A673 (cell line): ENCODE measurements at regions not wholly inside any gene's neighbourhood (a gene's known extent, or its start where the extent isn't known, plus 50 kb on each side); places are given as distances from the start of the nearest gene placed in this dataset.

Source experiments
- CTCF ChIP-seq: fragments of 300-800, 200-600 bp; sonication (generic); conservative IDR thresholded peaks from 2 replicates; pipeline ENCODE4 v1.5.1; 2017; ENCODE audit warnings: low read depth, mild to moderate bottlenecking, antibody characterized with exemption, low read length, moderate library complexity, mixed read lengths
- EZH2 ChIP-seq: fragments of 200-600 bp; sonication (generic); IDR thresholded peaks from 2 replicates; pipeline ENCODE4 v1.6.1; 2017; ENCODE audit warnings: borderline replicate concordance, low read depth, mild to moderate bottlenecking, mixed read lengths, antibody characterized with exemption, low read length; ENCODE audit not compliant: poor library complexity, severe bottlenecking

GRCh38 chrX:43467608-43468234 is 188.4 kb upstream of the MAOA start:
- TF ChIP-seq EZH2 (no peak), CTCF (no peak; the same call in 1 of the 2 replicates)
